ENCODE measurements at regions not wholly inside any gene's neighbourhood (a gene's known extent, or its start where the extent isn't known, plus 50 kb on each side); places are given as distances from the start of the nearest gene placed in this dataset.
"Not testable (repeated sequence)": the region's sequence is repeated elsewhere in the genome, so short reads cannot be mapped to it uniquely, and the experiment has no call there.

- H3K4me3 ChIP-seq, result no peak overlapping the region
- no peak overlapping the region for H3K27ac ChIP-seq (replicated peaks)
- TF ChIP-seq CTCF (IDR thresholded peaks at IDR 0.05; ENCODE audit: borderline replicate concordance), result no peak
- no peaks in the 10 kb centered on the region for H3K4me1 ChIP-seq
- no peak for DNase-seq
- no peaks in the 10 kb centered on the region for H3K27me3 ChIP-seq (ENCODE audit: low read depth)
- intact Hi-C loops (cut with micrococcal nuclease), result no loop called here
- no peaks in the 10 kb centered on the region for H3K36me3 ChIP-seq
- peaks cover 17% of the 10 kb centered on the region for H3K9me3 ChIP-seq (replicated peaks)
Observed at GRCh38 chr10:2036209-2036608, 298.9 kb upstream of the ADARB2 start.

GRCh38 chr10:2030046-2030445, 292.7 kb upstream of the ADARB2 start:
- no peak for TF ChIP-seq CTCF (IDR thresholded peaks at IDR 0.05; ENCODE audit: borderline replicate concordance)
- Histone ChIP-seq H3K27me3 (ENCODE audit: low read depth) (peaks cover 9% of the 10 kb centered on the region), H3K4me1 (no peaks in the 10 kb centered on the region), H3K27ac (replicated peaks) (no peak overlapping the region), H3K4me3 (no peak overlapping the region), H3K9me3 (replicated peaks) (peaks cover 19% of the 10 kb centered on the region), H3K36me3 (no peaks in the 10 kb centered on the region)
- no peak for DNase-seq
- intact Hi-C loops (cut with micrococcal nuclease), result no loop called here

- peaks cover 9% of the 10 kb centered on the region for H3K27me3 ChIP-seq (ENCODE audit: low read depth)
- TF ChIP-seq CTCF (IDR thresholded peaks at IDR 0.05; ENCODE audit: borderline replicate concordance), result no peak
Observed at GRCh38 chr10:2026936-2027335, 289.6 kb upstream of the ADARB2 start.

GRCh38 chr10:2024750-2025149, 287.4 kb upstream of the ADARB2 start:
- H3K36me3 ChIP-seq; DNase-seq; intact Hi-C loops (cut with micrococcal nuclease); H3K4me3 ChIP-seq; H3K9me3 ChIP-seq (replicated peaks); H3K27ac ChIP-seq (replicated peaks); H3K27me3 ChIP-seq (ENCODE audit: low read depth); H3K4me1 ChIP-seq: not testable (repeated sequence)

More at GRCh38 chr10:2026936-2027335, 289.6 kb upstream of the ADARB2 start:
- no peak overlapping the region for H3K27ac ChIP-seq (replicated peaks)
- H3K36me3 ChIP-seq, result no peaks in the 10 kb centered on the region
- H3K4me3 ChIP-seq, result no peak overlapping the region
- no peaks in the 10 kb centered on the region for H3K4me1 ChIP-seq
- peaks cover 12% of the 10 kb centered on the region for H3K9me3 ChIP-seq (replicated peaks)
- intact Hi-C loops (cut with micrococcal nuclease), result no loop called here
- no peak for DNase-seq

- intact Hi-C loops (cut with micrococcal nuclease), result no loop called here
- no peak for DNase-seq
- H3K36me3 ChIP-seq, result no peaks in the 10 kb centered on the region
- no peaks in the 10 kb centered on the region for H3K9me3 ChIP-seq (replicated peaks)
- H3K4me1 ChIP-seq, result no peaks in the 10 kb centered on the region
- no peak overlapping the region for H3K4me3 ChIP-seq
- H3K27me3 ChIP-seq (ENCODE audit: low read depth), result peaks cover 9% of the 10 kb centered on the region
- no peak overlapping the region for H3K27ac ChIP-seq (replicated peaks)
- no peak for TF ChIP-seq CTCF (IDR thresholded peaks at IDR 0.05; ENCODE audit: borderline replicate concordance)
Observed at GRCh38 chr10:2023687-2024086, 286.4 kb upstream of the ADARB2 start.

- intact Hi-C loops (cut with micrococcal nuclease), result no loop called here
- no peaks in the 10 kb centered on the region for H3K36me3 ChIP-seq
Observed at GRCh38 chr10:2022401-2022800, 285.1 kb upstream of the ADARB2 start.

More at GRCh38 chr10:2022401-2022800, 285.1 kb upstream of the ADARB2 start:
- DNase-seq, result no peak
- H3K9me3 ChIP-seq (replicated peaks), result no peaks in the 10 kb centered on the region
- H3K27ac ChIP-seq (replicated peaks), result no peak overlapping the region
- TF ChIP-seq CTCF (IDR thresholded peaks at IDR 0.05; ENCODE audit: borderline replicate concordance), result no peak
- H3K4me3 ChIP-seq, result no peak overlapping the region
- peaks cover 9% of the 10 kb centered on the region for H3K27me3 ChIP-seq (ENCODE audit: low read depth)
- no peaks in the 10 kb centered on the region for H3K4me1 ChIP-seq

Measured in left ventricle myocardium inferior (tissue), 1 donor.